MCF 10A (cell line): ENCODE measurements at regions not wholly inside any gene's neighbourhood (a gene's known extent, or its start where the extent isn't known, plus 50 kb on each side); places are given as distances from the start of the nearest gene placed in this dataset.

Experiments
- BruUV-seq: library from RNA; stranded (reverse); fragments of 400-500 nt; replicated peaks from 2 replicates; lab custom pipeline; 2021; lab: Mats Ljungman, UMichigan
- CTCF ChIA-PET: fragments of 300-600 bp; sonication (Branson Sonifier 250); formaldehyde crosslinking; extraction: SDS; loops from one replicate; lab custom pipeline; 2021; ENCODE audit warnings: antibody characterized with exemption, inconsistent platforms; lab: Yijun Ruan, JAX
- POLR2A ChIA-PET: fragments of 300-600, 350-650 bp; sonication (Branson Sonifier 250); formaldehyde crosslinking; extraction: SDS; loops from one replicate; lab custom pipeline; 2020; ENCODE audit warnings: antibody characterized with exemption, inconsistent platforms; lab: Yijun Ruan, JAX
- DNase-seq: peaks from one replicate; pipeline ENCODE4 v3.0.0-alpha.2; 2018; ENCODE audit not compliant: unreplicated experiment
- H3K27ac Mint-ChIP-seq: one replicate; pipeline ENCODE4 v1.8.0; 2022; ENCODE audit warnings: mild to moderate bottlenecking, low read depth, mixed read lengths; ENCODE audit not compliant: unreplicated experiment
- H3K27me3 Mint-ChIP-seq: one replicate; pipeline ENCODE4 v1.8.0; 2022; ENCODE audit warnings: mixed read lengths; ENCODE audit not compliant: insufficient read depth, unreplicated experiment
- H3K36me3 Mint-ChIP-seq: one replicate; pipeline ENCODE4 v1.8.0; 2022; ENCODE audit warnings: mild to moderate bottlenecking, moderate library complexity, mixed read lengths; ENCODE audit not compliant: insufficient read depth, unreplicated experiment
- H3K4me1 Mint-ChIP-seq: one replicate; pipeline ENCODE4 v1.8.0; 2022; ENCODE audit warnings: mixed read lengths; ENCODE audit not compliant: insufficient read depth, unreplicated experiment
- H3K4me3 Mint-ChIP-seq: one replicate; pipeline ENCODE4 v1.8.0; 2022; ENCODE audit warnings: mild to moderate bottlenecking, moderate library complexity, mixed read lengths; ENCODE audit not compliant: unreplicated experiment
- H3K9me3 Mint-ChIP-seq: one replicate; pipeline ENCODE4 v1.8.0; 2022; ENCODE audit warnings: mixed read lengths; ENCODE audit not compliant: unreplicated experiment
- intact Hi-C: fragments of 100-400 bp; cut with micrococcal nuclease; formaldehyde crosslinking; loops from 2 replicates; pipeline ENCODE4 v1.14.1; 2022
- TF ChIP-seq, protein P1 (sequence below): fragments of 200-600 bp; IDR thresholded peaks from one replicate; pipeline ENCODE4 v1.8.0; 2022; ENCODE audit warnings: antibody characterized with exemption, mild to moderate bottlenecking; ENCODE audit not compliant: unreplicated experiment

GRCh38 chr7:131919920-131920709 is 363.7 kb upstream of the PODXL start:
- no TSS peak for BruUV-seq
- ChIA-PET CTCF (interaction anchor here (0.6 to 2.6 kb wide), 8 partner anchors 23 to 265 kb away, joined by 3 to 7 read pairs (median 4); no protein-coding TSS in a partner anchor), POLR2A (no interaction called here)
- Mint-ChIP-seq H3K4me3 (no peak overlapping the region), H3K27ac (no peak overlapping the region), H3K27me3 (peaks cover 8% of the 10 kb centered on the region), H3K36me3 (no peaks in the 10 kb centered on the region), H3K4me1 (no peaks in the 10 kb centered on the region), H3K9me3 (peaks cover 7% of the 10 kb centered on the region)
- no peak for DNase-seq
- intact Hi-C loops: no loop called here
- TF ChIP-seq, protein P1, sequence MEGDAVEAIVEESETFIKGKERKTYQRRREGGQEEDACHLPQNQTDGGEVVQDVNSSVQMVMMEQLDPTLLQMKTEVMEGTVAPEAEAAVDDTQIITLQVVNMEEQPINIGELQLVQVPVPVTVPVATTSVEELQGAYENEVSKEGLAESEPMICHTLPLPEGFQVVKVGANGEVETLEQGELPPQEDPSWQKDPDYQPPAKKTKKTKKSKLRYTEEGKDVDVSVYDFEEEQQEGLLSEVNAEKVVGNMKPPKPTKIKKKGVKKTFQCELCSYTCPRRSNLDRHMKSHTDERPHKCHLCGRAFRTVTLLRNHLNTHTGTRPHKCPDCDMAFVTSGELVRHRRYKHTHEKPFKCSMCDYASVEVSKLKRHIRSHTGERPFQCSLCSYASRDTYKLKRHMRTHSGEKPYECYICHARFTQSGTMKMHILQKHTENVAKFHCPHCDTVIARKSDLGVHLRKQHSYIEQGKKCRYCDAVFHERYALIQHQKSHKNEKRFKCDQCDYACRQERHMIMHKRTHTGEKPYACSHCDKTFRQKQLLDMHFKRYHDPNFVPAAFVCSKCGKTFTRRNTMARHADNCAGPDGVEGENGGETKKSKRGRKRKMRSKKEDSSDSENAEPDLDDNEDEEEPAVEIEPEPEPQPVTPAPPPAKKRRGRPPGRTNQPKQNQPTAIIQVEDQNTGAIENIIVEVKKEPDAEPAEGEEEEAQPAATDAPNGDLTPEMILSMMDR: no peak

DNA sequence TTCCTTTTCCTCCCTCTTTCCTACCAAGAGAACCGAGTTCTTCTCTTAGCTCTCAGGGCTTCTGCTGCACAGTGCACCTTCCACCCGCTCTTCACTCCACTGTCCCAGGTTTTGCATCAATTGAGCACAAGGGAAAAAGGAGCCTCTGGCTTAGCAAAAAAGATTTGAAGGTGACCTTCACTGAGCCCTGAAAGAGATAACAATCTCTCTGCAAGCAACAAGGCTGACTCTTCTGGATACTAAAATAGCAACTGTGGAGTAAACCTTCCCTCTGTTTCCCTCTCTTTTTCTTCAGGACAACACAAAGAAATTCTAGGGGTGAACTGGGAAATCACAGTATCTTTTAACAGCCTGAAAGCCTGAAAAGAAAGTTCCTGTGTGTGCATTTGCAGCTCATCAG is 354.7 kb upstream of the PODXL start:
- POLR2A ChIA-PET: interaction anchor here (0.6 kb wide), 1 partner anchor 109 kb away, joined by 3 read pairs; no protein-coding TSS in a partner anchor
- no peaks in the 10 kb centered on the region for H3K36me3 Mint-ChIP-seq
- H3K9me3 Mint-ChIP-seq: no peaks in the 10 kb centered on the region
- H3K4me3 Mint-ChIP-seq: no peak overlapping the region
- intact Hi-C loops: no loop called here
- DNase-seq: no peak
- TF ChIP-seq, protein P1: no peak
- no peaks in the 10 kb centered on the region for H3K4me1 Mint-ChIP-seq
- no TSS peak for BruUV-seq
- CTCF ChIA-PET: interaction anchor here (0.7 to 1.7 kb wide), 2 partner anchors 34 to 230 kb away, joined by 3 to 4 read pairs; no protein-coding TSS in a partner anchor
- H3K27ac Mint-ChIP-seq: no peak overlapping the region
- H3K27me3 Mint-ChIP-seq: no peaks in the 10 kb centered on the region

GRCh38 chr7:131909151-131909768 is 352.8 kb upstream of the PODXL start:
- Mint-ChIP-seq H3K36me3 (no peaks in the 10 kb centered on the region), H3K9me3 (no peaks in the 10 kb centered on the region), H3K4me3 (no peak overlapping the region), H3K4me1 (no peaks in the 10 kb centered on the region), H3K27me3 (no peaks in the 10 kb centered on the region), H3K27ac (no peak overlapping the region)
- no peak for DNase-seq
- TF ChIP-seq, protein P1: no peak
- CTCF ChIA-PET: interaction anchor here (0.6 to 0.7 kb wide), 2 partner anchors 179 to 363 kb away, joined by 3 read pairs; no protein-coding TSS in a partner anchor
- POLR2A ChIA-PET: interaction anchor here (1.2 kb wide), 1 partner anchor 137 kb away, joined by 3 read pairs; no protein-coding TSS in a partner anchor
- no TSS peak for BruUV-seq
- intact Hi-C loops: no loop called here

- ChIA-PET POLR2A (interaction anchor here (0.8 kb wide), 1 partner anchor 12 kb away, joined by 3 read pairs; no protein-coding TSS in a partner anchor), CTCF (no interaction called here)
- BruUV-seq: no TSS peak
- no peak for DNase-seq
- TF ChIP-seq, protein P1: no peak
- Mint-ChIP-seq H3K4me3 (no peak overlapping the region), H3K4me1 (no peaks in the 10 kb centered on the region), H3K36me3 (no peaks in the 10 kb centered on the region), H3K27me3 (no peaks in the 10 kb centered on the region), H3K27ac (no peak overlapping the region), H3K9me3 (no peaks in the 10 kb centered on the region)
- intact Hi-C loops: no loop called here
Observed at GRCh38 chr7:131908714-131909113, 352.3 kb upstream of the PODXL start.
